GM21423 (cell line): ENCODE measurements at regions not wholly inside any gene's neighbourhood (a gene's known extent, or its start where the extent isn't known, plus 50 kb on each side); places are given as distances from the start of the nearest gene placed in this dataset.

Experiments
- ATAC-seq: cut with Tn5 transposase; IDR thresholded peaks from one replicate; pipeline ENCODE4 v1.9.1; 2021; ENCODE audit warnings: mild to moderate bottlenecking, moderate library complexity; ENCODE audit not compliant: unreplicated experiment

GRCh38 chr6:121499666-121500065 lies 64.2 kb downstream of the GJA1 start:
- ATAC-seq: no peak

- no peak for ATAC-seq
These were observed 68.1 kb downstream of the GJA1 start for GRCh38 chr6:121503589-121503991.

GRCh38 chr6:121504227-121504626 lies 68.8 kb downstream of the GJA1 start:
- no peak for ATAC-seq

GRCh38 chr6:121505284-121505683 lies 69.8 kb downstream of the GJA1 start:
- ATAC-seq: no peak

- ATAC-seq: no peak
These were observed 71.6 kb downstream of the GJA1 start for GRCh38 chr6:121506761-121507754.

GRCh38 chr6:121510568-121511177 lies 75.2 kb downstream of the GJA1 start:
- ATAC-seq: no peak

GRCh38 chr6:121515630-121516265 lies 80.3 kb downstream of the GJA1 start:
- no peak for ATAC-seq

GRCh38 chr6:121516331-121516730 lies 80.9 kb downstream of the GJA1 start:
- no peak for ATAC-seq

GRCh38 chr6:121520337-121521163 lies 85.1 kb downstream of the GJA1 start:
- ATAC-seq: no peak

- ATAC-seq: no peak
These were observed 85.7 kb downstream of the GJA1 start for GRCh38 chr6:121521164-121521555.

GRCh38 chr6:121522265-121522664 lies 86.8 kb downstream of the GJA1 start:
- no peak for ATAC-seq

- no peak for ATAC-seq
These were observed 87.4 kb downstream of the GJA1 start for GRCh38 chr6:121522771-121523386.

GRCh38 chr6:121523628-121524027 lies 88.2 kb downstream of the GJA1 start:
- no peak for ATAC-seq

- no peak for ATAC-seq
These were observed 90.8 kb downstream of the GJA1 start for GRCh38 chr6:121526282-121526681.

- no peak for ATAC-seq
These were observed 96.3 kb downstream of the GJA1 start for GRCh38 chr6:121531658-121532169.

GRCh38 chr6:121533321-121533841 lies 97.9 kb downstream of the GJA1 start:
- no peak for ATAC-seq

- ATAC-seq: no peak
These were observed 100.3 kb downstream of the GJA1 start for GRCh38 chr6:121535777-121536176.

- ATAC-seq: no peak
These were observed 100.9 kb downstream of the GJA1 start for GRCh38 chr6:121536345-121536744.

GRCh38 chr6:121539439-121539838 lies 104.0 kb downstream of the GJA1 start:
- no peak for ATAC-seq

GRCh38 chr6:121540210-121540609 lies 104.8 kb downstream of the GJA1 start:
- ATAC-seq: no peak
